GM21825 (cell line): ENCODE measurements at regions not wholly inside any gene's neighbourhood (a gene's known extent, or its start where the extent isn't known, plus 50 kb on each side); places are given as distances from the start of the nearest gene placed in this dataset.
"Not testable (repeated sequence)": the region's sequence is repeated elsewhere in the genome, so short reads cannot be mapped to it uniquely, and the experiment has no call there.

Experiments
- ATAC-seq: cut with Tn5 transposase; IDR thresholded peaks from one replicate; pipeline ENCODE4 v1.9.1; 2021; ENCODE audit warnings: mild to moderate bottlenecking, moderate library complexity; ENCODE audit not compliant: unreplicated experiment

GRCh38 chr6:4359108-4359730 lies 223.8 kb upstream of the ECI2 start:
- no peak for ATAC-seq

DNA sequence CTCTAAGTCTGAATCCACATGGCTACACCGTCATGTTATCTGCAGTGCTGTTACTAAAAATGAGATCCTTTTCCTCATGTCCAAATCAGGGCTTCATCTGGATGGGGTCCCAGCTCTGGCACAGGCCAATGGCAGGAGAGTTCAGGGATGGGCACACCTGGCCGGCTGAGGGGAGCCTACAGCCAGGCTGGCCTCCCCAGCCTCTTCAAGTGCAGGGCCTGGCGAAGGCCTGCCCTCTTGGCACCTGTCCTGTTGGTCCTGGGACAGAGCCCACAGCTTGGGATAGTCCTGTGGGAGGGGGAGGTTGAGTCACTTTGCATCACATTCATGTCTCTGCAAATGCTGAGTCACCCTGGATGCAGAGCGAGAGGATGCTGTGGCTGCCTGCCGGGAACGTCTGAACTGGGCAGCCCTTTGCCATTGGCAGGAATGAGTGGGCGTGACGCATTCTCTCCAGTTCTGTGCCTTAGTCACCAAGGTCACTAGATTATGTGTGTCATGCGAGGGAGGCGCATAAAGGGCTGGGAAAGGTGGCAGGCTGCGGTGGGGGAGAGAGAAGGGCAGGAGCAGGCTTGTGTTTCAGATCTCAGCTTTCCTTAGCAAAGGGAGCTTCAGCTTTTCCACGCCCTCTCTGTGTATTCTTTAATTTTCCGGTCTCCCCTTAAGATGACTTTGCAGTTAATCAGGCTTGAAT lies 223.2 kb upstream of the ECI2 start:
- ATAC-seq = no peak

DNA sequence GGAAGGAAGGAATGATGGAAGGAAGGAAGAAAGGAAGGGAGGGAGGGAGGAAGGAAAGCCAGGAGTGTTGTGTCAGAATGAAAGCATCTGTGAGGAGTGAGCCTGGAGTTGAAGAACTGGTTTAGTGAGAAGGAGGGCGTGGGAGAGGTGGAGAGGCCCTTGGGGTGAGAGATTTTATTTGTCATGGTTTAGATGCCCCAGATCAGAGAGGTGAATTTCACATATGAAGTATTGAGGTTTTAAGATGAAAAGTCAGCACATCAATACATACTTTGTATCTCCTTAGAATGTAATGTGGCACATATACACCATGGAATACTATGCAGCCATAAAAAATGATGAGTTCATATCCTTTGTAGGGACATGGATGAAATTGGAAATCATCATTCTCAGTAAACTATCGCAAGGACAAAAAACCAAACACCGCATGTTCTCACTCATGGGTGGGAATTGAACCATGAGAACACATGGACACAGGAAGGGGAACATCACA lies 222.3 kb upstream of the ECI2 start:
- ATAC-seq = not testable (repeated sequence)

DNA sequence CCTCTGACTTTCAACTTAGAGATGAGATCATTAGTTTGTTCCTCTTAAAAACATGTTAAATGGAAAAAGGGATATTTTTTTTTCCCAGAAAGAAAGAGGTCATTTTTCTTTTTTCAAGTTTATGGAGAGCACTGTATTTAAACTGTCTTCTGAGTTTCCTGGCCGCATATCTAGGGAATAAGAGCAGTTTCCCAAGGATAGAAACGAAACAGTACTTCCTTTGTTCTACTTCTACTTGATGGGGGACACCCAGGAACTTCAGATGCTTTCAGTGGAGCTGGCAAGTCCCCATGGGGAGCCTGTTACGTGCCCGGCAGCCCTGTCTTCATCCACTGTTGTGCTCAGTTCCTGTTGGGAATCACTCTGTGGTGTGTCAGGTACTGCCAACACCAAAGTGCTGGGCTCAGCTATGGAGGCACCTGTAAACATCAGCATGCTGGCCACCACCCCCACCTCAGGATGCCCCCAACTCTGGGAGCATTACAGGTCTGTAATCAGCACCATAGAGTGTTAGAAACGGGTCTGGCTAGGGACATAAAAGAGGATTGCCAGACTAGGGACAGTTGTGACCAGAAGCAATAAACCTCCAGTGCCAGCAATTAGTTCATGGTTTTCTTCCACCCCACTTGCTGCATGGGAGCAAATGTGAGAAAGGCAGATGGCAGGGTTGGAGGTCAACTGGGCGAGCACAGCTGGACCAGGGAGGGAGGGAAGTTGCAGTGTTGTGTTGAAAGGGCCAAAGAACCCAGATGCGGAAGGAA lies 221.7 kb upstream of the ECI2 start:
- no peak for ATAC-seq

- no peak for ATAC-seq
Observed at GRCh38 chr6:4355241-4355640, 219.9 kb upstream of the ECI2 start.

GRCh38 chr6:4354181-4354580 lies 218.8 kb upstream of the ECI2 start:
- no peak for ATAC-seq

DNA sequence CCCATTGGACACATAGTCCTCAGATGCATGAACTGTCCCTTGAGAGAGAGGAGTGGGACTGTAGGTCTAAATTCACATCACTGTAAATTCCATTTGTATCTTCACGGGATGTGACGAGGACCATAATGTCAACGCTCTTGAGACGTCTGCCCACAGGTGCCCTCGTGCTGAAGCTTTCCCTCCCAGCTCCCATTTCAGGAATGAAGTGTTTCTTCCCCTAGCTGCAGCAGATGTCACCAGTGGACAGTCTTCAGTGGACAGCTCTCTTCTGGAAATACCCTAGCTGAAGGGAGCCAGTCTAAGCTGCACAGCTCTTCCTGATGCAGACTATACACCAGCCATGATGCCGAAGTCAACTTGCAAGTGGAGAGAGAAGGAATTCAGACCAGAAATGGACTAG lies 217.4 kb upstream of the ECI2 start:
- ATAC-seq = no peak

GRCh38 chr6:4352322-4352669 lies 216.9 kb upstream of the ECI2 start:
- ATAC-seq = no peak

- ATAC-seq = no peak
Observed at GRCh38 chr6:4351520-4352321, 216.3 kb upstream of the ECI2 start.

- ATAC-seq = no peak
Observed at GRCh38 chr6:4350567-4351519, 215.5 kb upstream of the ECI2 start.

GRCh38 chr6:4349931-4350330 lies 214.6 kb upstream of the ECI2 start:
- no peak for ATAC-seq

DNA sequence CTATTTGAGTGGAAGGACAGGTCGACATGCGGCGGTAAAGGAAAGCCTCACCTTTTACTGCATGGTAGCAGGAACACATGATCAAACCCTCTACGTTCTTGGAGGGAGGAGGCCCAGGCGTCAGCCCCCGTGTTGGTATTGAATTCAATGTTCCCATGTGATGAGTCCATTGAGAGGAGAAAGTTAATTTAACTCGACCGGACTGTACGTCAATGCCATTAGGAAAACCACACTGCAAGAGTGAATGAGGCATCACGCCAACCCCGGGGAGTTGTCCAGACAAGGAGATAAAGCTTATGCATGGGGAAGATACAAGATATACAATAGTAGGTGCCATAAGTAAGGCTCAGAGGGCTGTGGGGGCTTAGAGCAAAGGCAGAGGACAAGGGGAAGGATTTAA lies 213.9 kb upstream of the ECI2 start:
- no peak for ATAC-seq

DNA sequence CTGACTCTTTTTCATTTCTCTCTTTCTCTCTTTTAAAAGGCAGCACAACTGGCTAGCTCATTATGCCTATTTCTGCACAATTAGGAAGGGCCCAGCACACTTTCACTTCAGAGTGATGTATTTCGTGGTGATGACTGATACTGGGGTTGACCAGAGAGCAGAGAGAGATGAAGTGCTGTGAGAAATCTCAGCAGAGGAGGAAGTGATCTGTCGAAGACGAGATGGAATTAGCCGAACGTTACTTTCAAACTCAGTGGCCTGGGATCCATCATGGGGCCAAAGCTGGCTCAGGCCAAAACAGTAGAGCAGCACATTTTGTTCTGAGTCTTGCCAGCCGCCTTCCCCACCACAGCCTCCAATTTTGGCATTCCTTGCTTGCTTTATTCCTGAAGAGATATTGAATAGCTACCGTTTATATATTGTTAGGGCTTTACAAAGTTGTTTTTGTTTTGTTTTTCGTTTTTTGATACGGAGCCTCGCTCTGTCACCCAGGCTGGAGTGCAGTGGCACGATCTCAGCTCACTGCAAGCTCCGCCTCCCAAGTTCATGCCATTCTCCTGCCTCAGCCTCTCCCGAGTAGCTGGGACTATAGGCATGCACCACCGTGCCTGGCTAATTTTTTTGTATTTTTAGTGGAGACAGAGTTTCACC lies 213.2 kb upstream of the ECI2 start:
- ATAC-seq = no peak

GRCh38 chr6:4347877-4348276 lies 212.5 kb upstream of the ECI2 start:
- no peak for ATAC-seq

GRCh38 chr6:4346659-4347333 lies 211.4 kb upstream of the ECI2 start:
- no peak for ATAC-seq

DNA sequence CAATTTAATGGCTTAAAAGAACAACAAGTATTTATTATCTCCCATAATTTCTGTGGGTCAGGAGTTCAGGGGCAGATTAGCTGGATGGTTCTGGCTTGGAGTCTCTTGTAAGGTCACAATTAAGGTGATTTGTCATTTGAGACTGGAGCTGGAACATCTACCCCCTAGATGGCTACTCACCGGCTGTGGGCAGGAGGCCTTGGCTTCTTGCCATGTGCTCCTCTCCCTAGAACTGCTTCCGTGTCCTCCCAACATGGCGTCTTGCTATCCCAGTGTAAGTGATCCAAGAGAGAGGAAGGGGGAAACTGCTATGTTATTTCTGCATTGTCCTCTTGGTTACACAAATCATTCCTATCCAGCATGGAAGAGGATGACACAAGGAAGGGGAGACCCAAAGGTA lies 210.2 kb upstream of the ECI2 start:
- ATAC-seq = no peak

DNA sequence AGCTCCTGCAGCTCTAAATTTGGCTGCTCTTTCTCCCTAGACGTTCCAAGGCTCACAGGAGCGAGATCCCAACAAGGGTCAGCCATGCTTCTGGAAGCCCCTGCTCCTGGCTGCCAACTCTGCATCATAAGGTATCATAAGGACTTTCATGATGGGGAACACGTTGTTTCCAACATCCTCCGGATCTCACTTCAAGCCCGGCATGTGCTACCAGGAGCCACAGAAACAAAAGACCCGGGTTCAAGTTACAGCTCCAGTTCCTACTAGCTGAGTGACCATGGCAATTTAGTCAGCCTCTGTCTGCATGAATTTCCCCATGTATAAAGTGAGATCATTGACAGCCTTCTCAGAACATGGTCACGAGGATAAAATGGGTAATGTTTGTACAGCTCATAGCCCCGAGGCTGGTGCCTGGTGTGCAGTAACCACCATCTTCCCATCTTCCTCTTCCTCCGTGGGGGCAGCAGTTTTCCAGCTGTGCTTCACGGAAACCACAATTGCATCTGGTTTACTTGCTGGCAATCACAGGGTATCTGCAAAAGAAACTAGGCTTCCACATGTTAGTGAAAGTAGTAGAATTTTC lies 209.0 kb upstream of the ECI2 start:
- ATAC-seq = no peak

GRCh38 chr6:4342407-4343137 lies 207.2 kb upstream of the ECI2 start:
- no peak for ATAC-seq
